Dendritic cell treated with granulocyte-macrophage colony-stimulating factor and Interleukin-4, amounts not matched to agents 40 ng/mL and 50 ng/mL, for 4 days (primary cell): ENCODE measurements at regions not wholly inside any gene's neighbourhood (a gene's known extent, or its start where the extent isn't known, plus 50 kb on each side); places are given as distances from the start of the nearest gene placed in this dataset.

Experiments
- H3K27ac Mint-ChIP-seq: one replicate; pipeline ENCODE4 v1.8.0; 2022; ENCODE audit warnings: mild to moderate bottlenecking, mixed read lengths
- H3K27me3 Mint-ChIP-seq: one replicate; pipeline ENCODE4 v1.8.0; 2022; ENCODE audit warnings: mild to moderate bottlenecking, mixed read lengths
- H3K36me3 Mint-ChIP-seq: one replicate; pipeline ENCODE4 v1.8.0; 2022; ENCODE audit warnings: low read depth, mixed read lengths
- H3K4me1 Mint-ChIP-seq: one replicate; pipeline ENCODE4 v1.8.0; 2022; ENCODE audit warnings: low read depth, mixed read lengths
- H3K4me3 Mint-ChIP-seq: one replicate; pipeline ENCODE4 v1.8.0; 2022; ENCODE audit warnings: mild to moderate bottlenecking, moderate library complexity, mixed read lengths
- H3K9me3 Mint-ChIP-seq: one replicate; pipeline ENCODE4 v1.8.0; 2022; ENCODE audit warnings: mixed read lengths
- intact Hi-C: fragments of 100-400 bp; cut with micrococcal nuclease; formaldehyde crosslinking; loops from one replicate; pipeline ENCODE4 v1.15.0; 2022

- Mint-ChIP-seq H3K27me3 (no peaks in the 10 kb centered on the region), H3K9me3 (no peaks in the 10 kb centered on the region), H3K36me3 (no peaks in the 10 kb centered on the region), H3K27ac (no peak overlapping the region), H3K4me1 (no peaks in the 10 kb centered on the region), H3K4me3 (no peak overlapping the region)
- intact Hi-C loops, result no loop called here
Observed at GRCh38 chr11:112881461-112881860, 79.8 kb upstream of the NCAM1 start.

DNA sequence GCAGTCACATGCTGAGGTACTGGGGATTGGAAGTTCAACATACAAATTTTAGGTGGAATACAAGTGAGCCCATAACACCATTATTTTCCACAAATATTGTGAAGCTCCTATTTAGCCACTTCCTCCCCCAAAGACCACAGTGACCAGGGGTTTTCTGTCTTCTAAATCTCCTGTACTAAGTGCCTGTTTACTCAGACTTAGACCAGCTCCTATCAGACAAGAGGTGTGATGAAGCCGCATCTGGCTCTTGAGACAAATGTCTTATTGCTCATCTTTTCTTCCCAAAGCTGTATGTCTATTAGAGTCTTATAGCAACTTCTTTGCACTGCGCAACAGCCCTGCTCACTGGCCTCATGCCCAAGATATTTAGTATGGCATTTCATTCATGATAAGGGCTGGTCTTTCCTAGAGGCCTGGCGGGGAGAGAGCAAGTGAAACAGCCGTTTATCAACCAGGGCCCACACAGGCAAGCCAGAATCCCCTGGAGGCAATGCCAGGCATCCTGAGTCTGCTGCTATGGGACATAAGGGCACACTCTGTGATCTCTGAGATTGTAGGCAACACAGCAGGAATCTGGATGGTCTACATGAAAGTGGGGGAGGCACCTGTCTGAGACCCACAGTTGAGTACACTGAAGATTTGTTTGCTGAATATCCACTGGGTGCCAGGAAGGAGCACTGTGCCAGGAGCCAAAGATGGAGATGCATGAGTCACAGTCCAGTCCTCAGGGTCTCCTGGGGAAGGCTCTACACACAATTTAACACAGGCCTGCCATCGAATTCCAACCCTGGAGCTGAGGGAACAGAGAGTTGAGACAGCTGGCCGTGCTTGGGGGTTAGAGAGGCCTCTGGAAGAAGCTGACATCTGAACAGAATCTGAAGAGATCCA is 78.5 kb upstream of the NCAM1 start:
- H3K9me3 Mint-ChIP-seq, result no peaks in the 10 kb centered on the region
- no peak overlapping the region for H3K4me3 Mint-ChIP-seq
- no peak overlapping the region for H3K27ac Mint-ChIP-seq
- no peaks in the 10 kb centered on the region for H3K36me3 Mint-ChIP-seq
- no peaks in the 10 kb centered on the region for H3K4me1 Mint-ChIP-seq
- H3K27me3 Mint-ChIP-seq, result no peaks in the 10 kb centered on the region
- intact Hi-C loops, result no loop called here

- no peaks in the 10 kb centered on the region for H3K9me3 Mint-ChIP-seq
- H3K4me1 Mint-ChIP-seq, result no peaks in the 10 kb centered on the region
- no peak overlapping the region for H3K4me3 Mint-ChIP-seq
- H3K36me3 Mint-ChIP-seq, result no peaks in the 10 kb centered on the region
- no peak overlapping the region for H3K27ac Mint-ChIP-seq
- intact Hi-C loops, result no loop called here
- H3K27me3 Mint-ChIP-seq, result no peaks in the 10 kb centered on the region
Observed at GRCh38 chr11:112884012-112884767, 77.0 kb upstream of the NCAM1 start.

DNA sequence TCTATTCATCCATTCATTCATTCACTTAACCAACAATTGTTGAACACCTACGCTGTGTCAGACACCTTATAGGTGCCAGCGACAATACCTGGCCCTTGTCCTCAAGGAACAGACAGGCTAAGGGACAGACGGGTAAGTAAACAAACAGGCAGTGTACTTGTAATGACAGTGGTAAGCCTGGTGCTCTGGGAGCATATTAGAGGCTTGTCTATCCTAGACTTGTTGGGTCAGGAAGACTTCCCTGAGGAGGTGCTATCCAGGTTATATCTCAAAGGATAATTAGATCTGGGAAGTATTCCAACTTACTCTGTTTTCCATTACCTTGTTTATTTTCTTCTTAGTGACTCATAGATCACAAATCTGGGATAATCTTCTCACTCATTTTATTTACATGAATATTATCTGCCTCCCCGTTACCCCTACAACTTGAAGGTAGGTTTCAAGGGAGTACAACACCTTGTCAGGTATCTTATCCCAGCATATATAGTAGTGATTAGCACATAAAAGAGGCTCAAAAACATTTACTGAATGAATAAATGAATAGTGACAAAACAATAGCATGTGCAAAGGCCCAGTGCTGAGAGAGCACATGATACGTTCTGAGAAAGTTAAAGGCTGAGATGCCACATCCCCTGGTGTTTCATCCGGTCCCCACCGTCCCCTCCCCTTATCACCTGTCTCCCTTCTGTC is 75.3 kb upstream of the NCAM1 start:
- Mint-ChIP-seq H3K27me3 (no peaks in the 10 kb centered on the region), H3K36me3 (no peaks in the 10 kb centered on the region), H3K4me3 (no peak overlapping the region), H3K27ac (no peak overlapping the region), H3K4me1 (no peaks in the 10 kb centered on the region), H3K9me3 (no peaks in the 10 kb centered on the region)
- intact Hi-C loops, result no loop called here

- intact Hi-C loops, result no loop called here
- no peaks in the 10 kb centered on the region for H3K4me1 Mint-ChIP-seq
- H3K4me3 Mint-ChIP-seq, result no peak overlapping the region
- H3K36me3 Mint-ChIP-seq, result no peaks in the 10 kb centered on the region
- H3K9me3 Mint-ChIP-seq, result no peaks in the 10 kb centered on the region
- no peak overlapping the region for H3K27ac Mint-ChIP-seq
- H3K27me3 Mint-ChIP-seq, result peaks cover under 1% of the 10 kb centered on the region
Observed at GRCh38 chr11:112886434-112887370, 74.5 kb upstream of the NCAM1 start.

DNA sequence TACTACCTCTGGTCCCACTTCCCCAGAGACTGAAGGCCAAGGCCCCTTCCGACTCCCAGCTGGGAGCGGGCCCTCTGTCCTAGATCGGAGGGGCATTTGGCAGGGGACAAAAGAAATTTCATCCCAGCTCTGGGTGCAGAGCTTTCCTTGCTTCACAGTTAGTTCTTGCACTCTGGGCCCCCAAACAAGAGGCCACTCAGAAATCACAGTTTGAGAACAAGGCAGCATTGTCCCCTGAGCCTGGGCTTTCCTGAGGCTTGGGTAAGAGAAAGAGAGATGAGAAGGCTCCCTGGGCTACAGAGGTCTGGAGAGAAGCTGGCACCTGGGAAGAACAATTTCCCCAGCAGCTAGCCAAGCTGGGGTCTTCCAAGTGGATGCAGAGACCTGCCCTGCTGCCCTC is 71.8 kb upstream of the NCAM1 start:
- Mint-ChIP-seq H3K4me3 (no peak overlapping the region), H3K36me3 (no peaks in the 10 kb centered on the region), H3K9me3 (no peaks in the 10 kb centered on the region), H3K4me1 (no peaks in the 10 kb centered on the region), H3K27me3 (peaks cover 9% of the 10 kb centered on the region), H3K27ac (no peak overlapping the region)
- intact Hi-C loops, result no loop called here

DNA sequence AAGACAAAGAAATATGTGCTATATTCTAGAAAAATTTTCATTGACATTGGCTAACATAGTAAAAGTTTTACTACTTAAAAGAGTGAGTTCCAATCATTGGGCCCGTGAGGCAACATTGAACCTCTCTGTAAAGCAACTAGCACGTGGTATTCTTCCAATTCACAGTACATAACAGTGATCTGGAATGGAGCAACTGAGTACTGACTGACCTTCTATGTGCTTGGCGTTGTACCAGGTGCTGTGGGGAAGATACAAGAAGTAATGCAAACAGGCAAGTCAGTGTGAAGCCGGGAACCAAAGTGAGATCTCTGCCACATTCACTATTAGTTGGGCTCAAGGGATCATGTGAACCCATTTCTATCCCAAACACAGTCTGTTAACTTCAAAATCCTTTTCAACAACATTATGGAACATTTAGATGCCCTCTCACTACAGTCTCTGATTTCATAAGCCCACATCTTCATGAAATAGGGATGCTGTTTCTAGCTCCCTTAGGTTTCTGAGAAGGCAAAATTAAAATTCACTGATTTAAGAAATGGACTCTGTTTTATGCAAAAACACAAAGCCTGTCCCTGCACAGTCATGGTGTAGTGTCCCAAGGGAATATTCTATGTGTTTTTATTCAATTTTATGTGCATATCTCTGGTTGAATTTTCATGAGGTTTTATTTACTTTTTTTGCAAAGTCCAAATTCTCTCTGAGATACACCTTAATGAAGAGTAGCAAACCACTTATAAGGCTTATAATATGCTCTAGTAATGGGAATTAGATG is 61.8 kb upstream of the NCAM1 start:
- Mint-ChIP-seq H3K27me3 (no peaks in the 10 kb centered on the region), H3K4me3 (no peak overlapping the region), H3K27ac (no peak overlapping the region), H3K36me3 (no peaks in the 10 kb centered on the region), H3K9me3 (peaks cover 8% of the 10 kb centered on the region), H3K4me1 (no peaks in the 10 kb centered on the region)
- intact Hi-C loops, result no loop called here

DNA sequence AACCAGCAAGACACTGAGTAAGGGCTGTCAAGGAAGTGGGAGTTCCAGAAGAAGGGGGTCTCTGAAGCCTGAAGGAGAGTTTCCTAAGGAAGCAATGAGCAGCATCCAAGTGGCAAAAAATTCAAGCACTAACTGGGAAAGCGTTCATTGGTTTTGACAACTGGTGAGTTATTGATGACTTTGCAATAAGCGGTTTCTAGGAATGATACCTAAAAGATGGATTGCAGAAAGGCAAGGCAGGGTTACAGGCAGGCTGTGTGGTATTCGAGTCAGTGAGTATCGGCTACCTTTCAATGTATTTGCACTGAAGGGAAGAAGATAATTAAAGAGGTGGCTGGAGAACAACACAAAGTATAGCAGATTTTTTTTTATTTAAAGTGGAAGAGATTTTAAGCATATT is 59.3 kb upstream of the NCAM1 start:
- Mint-ChIP-seq H3K9me3 (peaks cover 8% of the 10 kb centered on the region), H3K4me3 (no peak overlapping the region), H3K27me3 (no peaks in the 10 kb centered on the region), H3K27ac (no peak overlapping the region), H3K36me3 (no peaks in the 10 kb centered on the region), H3K4me1 (no peaks in the 10 kb centered on the region)
- intact Hi-C loops, result no loop called here

DNA sequence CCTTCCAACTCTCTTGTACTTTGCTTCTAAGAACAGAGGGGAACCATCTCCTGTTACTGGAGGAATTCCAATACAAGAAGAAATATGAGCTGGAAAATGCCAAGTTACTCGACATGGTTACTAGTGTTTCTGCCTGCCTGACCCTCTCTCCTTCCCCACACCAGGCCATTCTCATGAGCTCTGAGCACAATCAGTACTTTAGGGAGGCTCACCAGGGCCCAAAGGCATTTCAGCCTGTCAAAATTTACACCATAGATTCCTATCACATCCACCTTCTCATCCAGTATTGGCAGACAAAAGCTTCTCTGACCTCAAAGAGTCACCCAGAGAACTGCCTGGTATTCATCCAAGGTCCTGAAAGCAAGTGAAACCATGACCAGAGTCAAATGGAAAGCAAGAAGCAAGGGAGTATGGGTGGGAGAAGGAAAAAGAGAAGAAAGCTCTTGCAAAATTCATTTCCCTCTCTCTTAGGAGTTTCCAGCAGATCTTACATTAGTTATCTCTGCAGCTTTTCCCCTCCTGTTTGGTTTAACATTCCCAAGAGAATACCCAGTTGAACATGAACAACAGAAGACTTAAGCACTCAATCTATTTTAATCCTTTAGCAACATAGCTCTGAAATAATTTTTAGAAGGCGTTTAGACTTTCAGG is 58.7 kb upstream of the NCAM1 start:
- no peak overlapping the region for H3K4me3 Mint-ChIP-seq
- intact Hi-C loops, result no loop called here
- peaks cover 8% of the 10 kb centered on the region for H3K9me3 Mint-ChIP-seq
- H3K4me1 Mint-ChIP-seq, result no peaks in the 10 kb centered on the region
- H3K27ac Mint-ChIP-seq, result no peak overlapping the region
- H3K36me3 Mint-ChIP-seq, result no peaks in the 10 kb centered on the region
- H3K27me3 Mint-ChIP-seq, result no peaks in the 10 kb centered on the region

- Mint-ChIP-seq H3K4me3 (no peak overlapping the region), H3K36me3 (no peaks in the 10 kb centered on the region)
- intact Hi-C loops, result no loop called here
Observed at GRCh38 chr11:112903340-112903739, 57.9 kb upstream of the NCAM1 start.

GRCh38 chr11:112911124-112911523 is 50.1 kb upstream of the NCAM1 start:
- intact Hi-C loops, result no loop called here
- peaks cover 1% of the 10 kb centered on the region for H3K27me3 Mint-ChIP-seq
- H3K36me3 Mint-ChIP-seq, result no peaks in the 10 kb centered on the region
- H3K4me1 Mint-ChIP-seq, result no peaks in the 10 kb centered on the region
- H3K9me3 Mint-ChIP-seq, result peaks cover 8% of the 10 kb centered on the region
- H3K4me3 Mint-ChIP-seq, result no peak overlapping the region
- H3K27ac Mint-ChIP-seq, result no peak overlapping the region

More at GRCh38 chr11:112903340-112903739, 57.9 kb upstream of the NCAM1 start:
- no peaks in the 10 kb centered on the region for H3K4me1 Mint-ChIP-seq
- no peaks in the 10 kb centered on the region for H3K27me3 Mint-ChIP-seq
- H3K9me3 Mint-ChIP-seq, result peaks cover 7% of the 10 kb centered on the region
- no peak overlapping the region for H3K27ac Mint-ChIP-seq
